ENCODE measurements at regions not wholly inside any gene's neighbourhood (a gene's known extent, or its start where the extent isn't known, plus 50 kb on each side); places are given as distances from the start of the nearest gene placed in this dataset.

GRCh38 chr12:76611533-76611932, 52.0 kb upstream of the OSBPL8 start:
- DNase-seq = no peak

DNA sequence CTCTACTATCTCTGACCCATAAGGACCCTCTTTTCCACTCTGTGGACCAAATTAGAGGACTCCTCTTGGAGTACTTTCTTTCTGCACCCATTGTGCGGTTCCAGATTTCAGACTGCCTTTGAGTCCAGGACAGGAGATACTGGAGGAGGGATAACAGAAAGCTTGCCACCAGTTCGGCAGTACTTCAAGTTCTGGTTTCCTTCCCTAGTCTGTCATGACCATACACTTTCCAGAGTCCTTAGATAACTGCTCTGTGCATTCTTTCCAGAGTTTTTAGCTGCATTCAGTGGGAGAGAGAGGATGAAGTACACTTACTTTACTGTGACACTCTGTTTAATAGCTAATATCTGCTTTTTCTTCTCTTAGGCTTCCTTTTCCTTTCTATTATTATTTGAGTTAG, 54.8 kb upstream of the OSBPL8 start:
- DNase-seq = no peak

GRCh38 chr12:76618031-76618430, 58.5 kb upstream of the OSBPL8 start:
- no peak for DNase-seq

GRCh38 chr12:76621582-76622024, 62.0 kb upstream of the OSBPL8 start:
- peak; percentile 98 for DNase-seq

GRCh38 chr12:76622351-76622750, 62.8 kb upstream of the OSBPL8 start:
- no peak for DNase-seq

GRCh38 chr12:76622915-76623314, 63.3 kb upstream of the OSBPL8 start:
- no peak for DNase-seq

- DNase-seq = peak; percentile 17
Observed at GRCh38 chr12:76623931-76624330, 64.4 kb upstream of the OSBPL8 start.

GRCh38 chr12:76627346-76628135, 68.0 kb upstream of the OSBPL8 start:
- DNase-seq = no peak

DNA sequence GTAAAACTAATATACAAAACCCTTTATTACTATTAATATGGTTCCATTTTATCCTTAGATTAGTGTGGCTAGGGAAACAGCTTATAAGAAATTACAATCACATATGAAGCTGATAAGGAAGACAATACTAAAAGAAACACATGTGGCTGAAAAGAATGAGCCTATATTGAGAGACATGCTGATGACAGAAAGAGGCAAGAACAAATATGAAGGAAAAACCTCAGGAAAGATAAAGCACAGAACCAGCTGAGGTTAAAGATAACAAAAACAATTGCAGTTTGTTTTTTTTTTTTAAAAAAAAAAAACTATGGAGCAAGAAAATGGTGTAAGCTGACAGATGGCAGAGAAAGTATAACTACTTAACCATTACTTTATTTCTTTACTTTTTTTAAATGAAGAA, 69.2 kb upstream of the OSBPL8 start:
- no peak for DNase-seq

DNA sequence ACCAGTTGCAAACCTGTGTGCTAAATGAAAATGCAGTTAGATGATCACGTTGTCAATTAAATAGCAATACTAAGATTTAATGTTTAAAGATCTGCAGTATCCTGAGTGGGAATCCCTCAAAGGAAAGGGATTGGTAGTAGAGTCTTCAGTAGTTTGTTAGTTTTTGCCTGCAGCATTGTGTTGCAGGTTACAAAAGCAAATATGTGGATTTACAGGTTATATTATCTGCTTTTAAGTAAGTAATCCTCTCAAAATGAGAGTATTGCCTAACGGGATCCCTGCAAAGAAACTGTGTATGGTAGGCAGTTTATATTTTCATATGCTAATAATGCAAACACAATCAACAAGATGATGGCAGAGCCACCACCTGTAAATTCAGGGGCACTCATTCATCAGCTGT, 72.2 kb upstream of the OSBPL8 start:
- DNase-seq = no peak

DNA sequence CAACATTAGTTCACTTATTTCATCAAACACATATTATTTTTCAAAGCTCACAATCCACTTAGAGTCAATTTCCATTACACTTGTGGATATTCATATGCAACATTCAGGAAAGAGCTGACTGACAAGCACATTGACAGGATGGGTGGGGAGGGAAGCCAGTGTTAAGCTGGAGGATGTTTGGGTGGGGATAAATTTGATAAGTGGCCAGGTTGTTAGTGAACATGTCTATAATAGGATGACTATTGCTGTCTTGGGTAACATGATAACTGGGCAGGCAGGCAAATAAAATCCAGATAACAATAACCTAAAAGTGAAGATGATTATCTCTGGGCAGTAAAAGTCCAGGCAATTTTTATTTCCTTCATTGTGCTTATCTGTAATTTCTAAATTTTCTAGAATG, 73.8 kb upstream of the OSBPL8 start:
- no peak for DNase-seq

GRCh38 chr12:76634133-76634532, 74.6 kb upstream of the OSBPL8 start:
- no peak for DNase-seq

DNA sequence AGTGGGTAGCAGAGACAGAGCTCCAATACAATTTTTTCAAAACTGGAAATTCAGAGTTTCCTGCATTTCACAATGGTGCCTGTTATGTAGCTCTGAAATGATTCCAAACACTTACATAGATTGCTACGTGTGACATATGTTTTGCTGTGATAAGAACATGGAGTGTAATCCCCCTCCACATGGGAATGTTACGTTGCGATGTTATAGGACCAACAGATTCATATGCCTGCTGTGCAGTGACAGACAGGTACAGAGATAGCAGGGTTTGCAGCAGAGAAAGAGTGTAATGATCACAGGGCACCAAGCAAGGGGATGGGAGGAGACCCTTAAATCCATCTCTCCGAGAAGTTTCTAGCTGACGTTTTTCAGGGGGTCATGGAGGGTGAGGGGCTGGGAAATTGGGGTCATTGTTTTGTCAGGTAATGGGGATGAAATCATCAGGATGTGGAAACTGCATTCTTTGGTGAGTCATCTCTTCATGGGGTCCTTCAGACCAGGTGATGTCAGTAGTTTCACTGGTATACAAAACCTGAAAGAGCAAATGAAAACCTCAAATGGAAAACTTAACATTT, 76.6 kb upstream of the OSBPL8 start:
- no peak for DNase-seq

- no peak for DNase-seq
Observed at GRCh38 chr12:76637807-76638206, 78.2 kb upstream of the OSBPL8 start.

DNA sequence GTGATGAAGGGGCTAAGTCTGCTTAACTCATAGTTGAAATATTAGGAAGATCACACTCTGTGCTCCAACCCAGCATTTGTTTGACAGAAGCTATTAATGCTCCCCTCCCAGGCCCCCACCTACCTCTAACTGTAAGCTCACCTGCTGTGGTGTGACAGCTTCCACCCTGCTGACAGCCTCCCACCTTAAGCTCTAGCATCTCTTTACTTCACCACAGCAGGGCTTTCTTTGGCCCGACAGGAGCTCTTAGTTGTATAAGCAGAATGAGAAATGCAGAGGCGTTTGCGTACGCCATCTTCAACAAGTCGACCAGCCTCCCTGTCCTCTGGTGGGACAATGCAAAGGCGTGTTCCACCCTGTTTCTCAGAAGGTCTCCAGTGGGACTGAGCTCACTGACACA, 80.1 kb upstream of the OSBPL8 start:
- DNase-seq = no peak

- DNase-seq = no peak
Observed at GRCh38 chr12:76641073-76641472, 81.5 kb upstream of the OSBPL8 start.

- DNase-seq = no peak
Observed at GRCh38 chr12:76641961-76642360, 82.4 kb upstream of the OSBPL8 start.

- DNase-seq = no peak
Observed at GRCh38 chr12:76643438-76643837, 83.9 kb upstream of the OSBPL8 start.

- DNase-seq = no peak
Observed at GRCh38 chr12:76644950-76645349, 85.4 kb upstream of the OSBPL8 start.

- no peak for DNase-seq
Observed at GRCh38 chr12:76645934-76646333, 86.4 kb upstream of the OSBPL8 start.

DNA sequence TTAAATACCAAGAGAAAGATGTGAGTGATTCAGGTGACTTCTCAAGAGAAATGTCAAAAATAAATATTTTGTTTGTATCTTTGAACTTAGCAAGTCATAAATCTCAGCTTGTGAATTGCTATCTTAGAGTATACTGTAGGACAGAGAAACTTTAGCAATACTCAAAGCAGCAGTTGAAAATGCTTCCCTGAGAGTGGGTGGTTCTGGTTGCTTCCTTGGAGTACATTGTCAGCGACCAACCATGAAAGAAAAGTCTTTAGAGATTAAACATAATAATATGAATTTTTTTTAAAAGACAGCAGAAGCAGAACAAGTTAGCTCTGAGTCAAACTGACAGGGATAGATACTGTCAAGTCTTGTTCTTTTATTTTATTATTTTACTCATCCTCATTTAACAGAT, 86.8 kb upstream of the OSBPL8 start:
- DNase-seq = no peak

DNA sequence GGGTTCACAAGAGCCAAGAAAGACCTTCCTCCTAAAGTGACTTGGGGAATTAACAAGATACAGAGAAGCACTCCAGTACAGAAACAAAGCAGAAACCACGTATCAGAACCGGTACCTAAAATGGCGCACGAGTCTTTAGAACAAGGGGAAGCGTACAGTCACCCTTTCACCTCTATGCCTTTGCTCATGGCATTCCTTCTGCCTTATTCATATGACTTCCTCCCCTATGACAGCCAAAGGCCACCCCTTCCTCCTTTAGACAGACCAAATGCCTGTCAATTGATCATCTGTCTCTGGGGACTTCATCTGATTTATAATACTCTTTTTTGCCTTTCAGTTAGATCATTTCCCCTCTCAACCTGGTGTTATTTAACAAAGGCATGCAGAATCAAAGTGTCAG, 89.5 kb upstream of the OSBPL8 start:
- DNase-seq = no peak

DNA sequence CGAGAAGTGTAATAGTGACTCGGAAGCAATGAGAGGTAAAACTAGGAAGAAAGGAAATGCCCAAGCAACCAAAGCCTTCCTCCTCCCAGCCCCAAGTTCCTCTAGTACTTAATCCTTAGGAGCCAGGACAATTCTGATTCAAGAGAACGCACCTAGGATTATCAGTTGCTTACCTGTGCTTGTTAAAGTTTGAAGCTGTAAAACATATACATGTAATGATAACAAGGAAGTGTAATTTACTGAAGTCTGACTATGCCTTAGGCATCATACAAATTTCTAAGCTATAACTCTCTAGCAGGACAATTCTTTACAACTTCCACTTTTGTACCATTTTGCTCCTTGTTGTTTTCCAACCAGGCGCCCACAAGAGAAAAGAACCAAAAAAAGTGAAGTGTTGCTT, 92.8 kb upstream of the OSBPL8 start:
- DNase-seq = no peak

- no peak for DNase-seq
Observed at GRCh38 chr12:76653342-76653741, 93.8 kb upstream of the OSBPL8 start.

- no peak for DNase-seq
Observed at GRCh38 chr12:76664731-76665130, 99.2 kb upstream of the ZDHHC17 start.

Data from NCI-H510A treated with DMSO at 0.1 percent for 48 hours (cell line).